Parathyroid adenoma (tissue), 2 donors: ENCODE measurements at regions not wholly inside any gene's neighbourhood (a gene's known extent, or its start where the extent isn't known, plus 50 kb on each side); places are given as distances from the start of the nearest gene placed in this dataset.

Source experiments
- H2AFZ ChIP-seq: fragments of 300-600 bp; sonication (generic); one replicate; pipeline ENCODE4 v1.7.0; 2017; ENCODE audit warnings: antibody characterized with exemption, mild to moderate bottlenecking
- H3K27ac ChIP-seq: fragments of 300-600 bp; sonication (generic); one replicate; pipeline ENCODE4 v1.7.0; 2017
- H3K27me3 ChIP-seq: fragments of 300-600 bp; sonication (generic); one replicate; pipeline ENCODE4 v1.7.0; 2017; ENCODE audit warnings: low read length; ENCODE audit not compliant: control insufficient read depth, insufficient read depth
- H3K36me3 ChIP-seq: fragments of 300-600 bp; sonication (generic); one replicate; pipeline ENCODE4 v1.7.0; 2017; ENCODE audit warnings: low read length; ENCODE audit not compliant: control insufficient read depth, insufficient read depth
- H3K4me1 ChIP-seq: fragments of 300-600 bp; sonication (generic); one replicate; pipeline ENCODE4 v1.7.0; 2017; ENCODE audit warnings: control low read depth
- H3K4me2 ChIP-seq: fragments of 300-600 bp; sonication (generic); one replicate; pipeline ENCODE4 v1.7.0; 2017; ENCODE audit warnings: low read length
- H3K4me3 ChIP-seq: fragments of 300-600 bp; sonication (generic); one replicate; pipeline ENCODE4 v1.7.0; 2017; ENCODE audit warnings: low read depth, low read length
- H3K79me2 ChIP-seq: fragments of 300-600 bp; sonication (generic); one replicate; pipeline ENCODE4 v1.7.0; 2017; ENCODE audit warnings: control low read depth
- H3K9ac ChIP-seq: fragments of 300-600 bp; sonication (generic); one replicate; pipeline ENCODE4 v1.7.0; 2017; ENCODE audit warnings: mild to moderate bottlenecking
- H3K9me3 ChIP-seq: fragments of 300-600 bp; sonication (generic); one replicate; pipeline ENCODE4 v1.7.0; 2017; ENCODE audit warnings: low read length; ENCODE audit not compliant: control insufficient read depth
- TF ChIP-seq, protein P1 (sequence below): fragments of 300-600 bp; sonication (generic); IDR thresholded peaks from one replicate; pipeline ENCODE4 v1.7.0; 2017; ENCODE audit warnings: antibody characterized with exemption, mild to moderate bottlenecking
- donor health status: primary hyperparathyroidism.

DNA sequence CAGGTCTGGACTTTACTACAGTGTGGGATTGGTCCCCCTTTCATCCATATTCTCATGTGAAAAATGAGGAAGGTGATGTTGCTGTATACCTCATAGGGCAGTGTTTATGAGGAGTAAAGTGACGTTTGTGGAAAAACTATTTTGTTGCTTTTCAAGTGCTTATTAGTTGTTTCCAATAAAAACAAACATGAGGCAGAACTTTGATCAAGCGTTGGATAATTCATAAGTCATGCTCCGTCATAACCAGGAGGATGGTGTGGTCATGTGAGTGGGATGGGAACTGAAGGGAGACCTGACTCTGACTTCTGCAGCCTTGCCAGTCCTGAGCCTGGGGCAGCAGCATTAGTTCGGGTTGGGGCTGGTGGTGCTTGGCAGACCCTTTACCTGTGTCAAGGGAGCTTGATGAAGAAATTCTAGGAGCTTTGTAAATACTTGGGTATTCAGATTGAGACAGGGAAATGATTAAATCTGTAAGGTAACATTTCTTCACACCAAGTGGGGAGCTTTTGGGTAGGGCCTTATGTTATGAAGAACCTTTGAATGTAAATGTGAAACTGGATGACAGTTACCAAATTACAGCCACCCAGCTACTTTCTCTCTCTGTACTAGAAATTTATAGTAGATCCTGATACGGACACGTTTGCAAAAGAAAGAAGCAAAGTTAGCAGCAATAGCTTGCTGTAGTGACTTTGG lies 462.4 kb upstream of the RGS6 start:
- Histone ChIP-seq H3K9me3 (no peaks in the 10 kb centered on the region), H3K27ac (no peak overlapping the region), H3K4me2 (no peak overlapping the region), H3K4me1 (no peaks in the 10 kb centered on the region), H3K27me3 (no peaks in the 10 kb centered on the region), H2AFZ (no peak overlapping the region), H3K4me3 (no peak overlapping the region), H3K79me2 (peaks cover 9% of the 10 kb centered on the region), H3K36me3 (no peaks in the 10 kb centered on the region), H3K9ac (no peak overlapping the region)
- TF ChIP-seq, protein P1, sequence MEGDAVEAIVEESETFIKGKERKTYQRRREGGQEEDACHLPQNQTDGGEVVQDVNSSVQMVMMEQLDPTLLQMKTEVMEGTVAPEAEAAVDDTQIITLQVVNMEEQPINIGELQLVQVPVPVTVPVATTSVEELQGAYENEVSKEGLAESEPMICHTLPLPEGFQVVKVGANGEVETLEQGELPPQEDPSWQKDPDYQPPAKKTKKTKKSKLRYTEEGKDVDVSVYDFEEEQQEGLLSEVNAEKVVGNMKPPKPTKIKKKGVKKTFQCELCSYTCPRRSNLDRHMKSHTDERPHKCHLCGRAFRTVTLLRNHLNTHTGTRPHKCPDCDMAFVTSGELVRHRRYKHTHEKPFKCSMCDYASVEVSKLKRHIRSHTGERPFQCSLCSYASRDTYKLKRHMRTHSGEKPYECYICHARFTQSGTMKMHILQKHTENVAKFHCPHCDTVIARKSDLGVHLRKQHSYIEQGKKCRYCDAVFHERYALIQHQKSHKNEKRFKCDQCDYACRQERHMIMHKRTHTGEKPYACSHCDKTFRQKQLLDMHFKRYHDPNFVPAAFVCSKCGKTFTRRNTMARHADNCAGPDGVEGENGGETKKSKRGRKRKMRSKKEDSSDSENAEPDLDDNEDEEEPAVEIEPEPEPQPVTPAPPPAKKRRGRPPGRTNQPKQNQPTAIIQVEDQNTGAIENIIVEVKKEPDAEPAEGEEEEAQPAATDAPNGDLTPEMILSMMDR, result no peak

GRCh38 chr14:71471634-71472355 lies 460.4 kb upstream of the RGS6 start:
- Histone ChIP-seq H3K9ac (no peak overlapping the region), H3K9me3 (no peaks in the 10 kb centered on the region), H3K4me3 (no peak overlapping the region), H3K4me1 (no peaks in the 10 kb centered on the region), H3K27me3 (no peaks in the 10 kb centered on the region), H3K36me3 (no peaks in the 10 kb centered on the region), H3K4me2 (no peak overlapping the region), H3K79me2 (peaks cover 9% of the 10 kb centered on the region), H2AFZ (no peak overlapping the region), H3K27ac (no peak overlapping the region)
- TF ChIP-seq, protein P1, result no peak

DNA sequence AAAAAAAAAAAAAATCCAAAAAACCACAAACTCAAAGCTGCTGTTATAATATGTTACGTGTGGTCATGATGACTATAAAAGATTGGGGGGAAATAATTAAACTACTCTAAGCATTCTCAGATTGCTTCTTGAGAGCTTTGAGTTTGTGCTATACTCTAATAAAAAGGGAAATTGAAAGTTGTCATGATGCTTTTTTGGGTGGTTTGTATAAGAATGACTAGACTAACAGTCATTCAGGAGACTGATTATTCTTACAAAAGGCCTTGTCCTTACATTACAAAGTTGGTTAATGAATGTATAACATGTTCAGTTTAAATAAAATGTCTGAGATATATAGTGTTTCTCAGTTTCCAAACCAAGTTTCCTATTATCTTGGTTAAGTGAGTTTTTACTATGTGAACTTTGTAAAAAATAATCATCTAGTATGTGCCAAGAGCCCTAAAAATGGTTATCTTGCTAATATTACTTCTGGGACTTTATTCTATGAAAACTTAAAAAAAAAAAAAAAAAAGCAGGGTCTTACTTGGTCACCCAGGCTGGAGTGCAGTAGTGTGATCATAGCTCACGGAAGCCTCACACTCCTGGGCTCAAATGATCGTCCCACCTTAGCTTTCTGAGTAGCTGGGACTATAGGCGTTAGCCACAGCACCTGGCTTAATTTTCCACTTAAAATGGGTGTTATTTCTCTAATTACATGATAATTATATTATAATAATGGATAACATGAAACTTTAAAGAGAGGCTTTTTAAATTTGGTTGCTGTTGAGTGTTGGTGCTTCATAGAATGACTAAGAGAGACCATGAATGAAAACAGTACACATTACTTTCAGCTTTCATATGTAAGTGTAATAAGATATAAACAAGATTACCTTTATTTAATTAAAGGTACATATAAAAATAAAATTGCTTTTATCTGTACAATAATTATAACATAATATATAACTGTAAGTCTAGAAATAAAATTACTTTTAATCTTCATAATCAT lies 459.6 kb upstream of the RGS6 start:
- no peak overlapping the region for H3K9ac ChIP-seq
- no peak overlapping the region for H2AFZ ChIP-seq
- no peaks in the 10 kb centered on the region for H3K36me3 ChIP-seq
- H3K27me3 ChIP-seq, result no peaks in the 10 kb centered on the region
- H3K4me3 ChIP-seq, result no peak overlapping the region
- TF ChIP-seq, protein P1, result no peak
- no peaks in the 10 kb centered on the region for H3K9me3 ChIP-seq
- H3K27ac ChIP-seq, result no peak overlapping the region
- H3K4me2 ChIP-seq, result no peak overlapping the region
- H3K79me2 ChIP-seq, result peaks cover 9% of the 10 kb centered on the region
- no peaks in the 10 kb centered on the region for H3K4me1 ChIP-seq

- TF ChIP-seq, protein P1, result no peak
- no peaks in the 10 kb centered on the region for H3K27me3 ChIP-seq
- no peaks in the 10 kb centered on the region for H3K9me3 ChIP-seq
- H3K4me3 ChIP-seq, result no peak overlapping the region
- H3K36me3 ChIP-seq, result no peaks in the 10 kb centered on the region
- peaks cover 9% of the 10 kb centered on the region for H3K79me2 ChIP-seq
- no peak overlapping the region for H2AFZ ChIP-seq
- no peak overlapping the region for H3K9ac ChIP-seq
- no peaks in the 10 kb centered on the region for H3K4me1 ChIP-seq
- no peak overlapping the region for H3K4me2 ChIP-seq
- no peak overlapping the region for H3K27ac ChIP-seq
These were observed 458.4 kb upstream of the RGS6 start for GRCh38 chr14:71473843-71474242.
